H1 (cell line): ENCODE measurements at regions not wholly inside any gene's neighbourhood (a gene's known extent, or its start where the extent isn't known, plus 50 kb on each side); places are given as distances from the start of the nearest gene placed in this dataset.
"Not testable (repeated sequence)": the region's sequence is repeated elsewhere in the genome, so short reads cannot be mapped to it uniquely, and the experiment has no call there.

ENCODE experiments used
- CTCF ChIA-PET: fragments of 300-600 bp; sonication (Branson Sonifier 250); formaldehyde crosslinking; loops from one replicate; lab custom pipeline; 2021; ENCODE audit not compliant: partially characterized antibody; lab: Charles Lee
- POLR2A ChIA-PET: fragments of 300-600 bp; sonication (Branson Sonifier 250); formaldehyde crosslinking; loops from one replicate; lab custom pipeline; 2021; ENCODE audit warnings: inconsistent platforms; ENCODE audit not compliant: partially characterized antibody; lab: Charles Lee
- DNase-seq, 2 experiments: peaks; one replicate each; pipeline versions ENCODE4 v3.0.0 to v3.0.0-alpha.2; 2010 to 2022; ENCODE audit warnings: low spot score in 2 of 2, low read depth in 1 of 2, mixed read lengths in 1 of 2
- FAIRE-seq: peaks from 2 replicates; lab custom pipeline; 2011; peaks lifted over from hg19 to GRCh38; lab: Jason Lieb, UNC
- H2AFZ ChIP-seq: 2 replicates; pipeline ENCODE4 v1.8.1; 2012; ENCODE audit warnings: low read length, inconsistent platforms
- H2AK5ac ChIP-seq: 2 replicates; pipeline ENCODE4 v1.6.1; 2013; ENCODE audit warnings: low read depth, low read length
- H2BK120ac ChIP-seq: replicated peaks from 2 replicates; pipeline ENCODE3; 2013; ENCODE audit warnings: low read depth, low read length, inconsistent platforms
- H2BK12ac ChIP-seq: 2 replicates; pipeline ENCODE4 v1.6.1; 2013; ENCODE audit warnings: low read depth, low read length
- H2BK15ac ChIP-seq: 2 replicates; pipeline ENCODE4 v1.6.1; 2013; ENCODE audit warnings: low read length
- H2BK20ac ChIP-seq: 2 replicates; pipeline ENCODE4 v1.6.1; 2013; ENCODE audit warnings: low read length
- H2BK5ac ChIP-seq: 2 replicates; pipeline ENCODE4 v1.6.1; 2013; ENCODE audit warnings: low read depth, low read length
- H3K14ac ChIP-seq: 2 replicates; pipeline ENCODE4 v1.6.1; 2013; ENCODE audit warnings: inconsistent platforms; ENCODE audit not compliant: insufficient read length
- H3K18ac ChIP-seq: 2 replicates; pipeline ENCODE4 v1.6.1; 2013; ENCODE audit warnings: low read length; ENCODE audit errors: extremely low read depth
- H3K23ac ChIP-seq: 2 replicates; pipeline ENCODE4 v1.6.1; 2013; ENCODE audit warnings: inconsistent platforms; ENCODE audit not compliant: insufficient read length
- H3K23me2 ChIP-seq: 2 replicates; pipeline ENCODE4 v1.6.1; 2013; ENCODE audit warnings: low read depth, low read length
- H3K27ac ChIP-seq: 2 replicates; pipeline ENCODE4 v1.6.1; 2011; ENCODE audit warnings: low read depth, low read length, inconsistent platforms
- H3K27me3 ChIP-seq, 4 experiments: replicated peaks in 1 of 4; 1 replicate in 1 of 4; 2 replicates in 3 of 4; pipeline versions ENCODE4 v1.6.1 to v1.8.1; 2011 to 2013; ENCODE audit warnings: low read length in 3 of 4, mild to moderate bottlenecking in 3 of 4, inconsistent platforms in 2 of 4, mixed read lengths in 2 of 4, moderate library complexity in 1 of 4; ENCODE audit not compliant: control insufficient read depth in 3 of 4, insufficient read depth in 3 of 4; ENCODE audit errors: extremely low read depth in 1 of 4
- H3K36me3 ChIP-seq, 4 experiments: 2 replicates each; pipeline versions ENCODE4 v1.6.1 to v1.8.1; 2011 to 2013; ENCODE audit warnings: mild to moderate bottlenecking in 4 of 4, low read length in 3 of 4, moderate library complexity in 2 of 4, control low read depth in 1 of 4, inconsistent platforms in 1 of 4; ENCODE audit not compliant: insufficient read depth in 4 of 4, control insufficient read depth in 2 of 4
- H3K4ac ChIP-seq: replicated peaks from 2 replicates; pipeline ENCODE3; 2013; ENCODE audit warnings: low read length, low read depth, mixed read lengths, inconsistent platforms; ENCODE audit not compliant: insufficient read length
- H3K4me1 ChIP-seq, 4 experiments: replicated peaks in 1 of 4; 1 replicate in 1 of 4; 2 replicates in 3 of 4; pipeline versions ENCODE4 v1.6.1 to v1.8.1; 2011 to 2013; ENCODE audit warnings: low read length in 3 of 4, inconsistent platforms in 2 of 4, mixed read lengths in 1 of 4; ENCODE audit not compliant: insufficient read depth in 4 of 4, control insufficient read depth in 3 of 4
- H3K4me2 ChIP-seq, 2 experiments: 2 replicates each; pipeline versions ENCODE4 v1.6.1 to v1.8.1; 2011 to 2013; ENCODE audit warnings: low read depth in 2 of 2, low read length in 2 of 2, control low read depth in 1 of 2, inconsistent platforms in 1 of 2, mild to moderate bottlenecking in 1 of 2; ENCODE audit not compliant: insufficient read depth in 1 of 2
- H3K4me3 ChIP-seq, 4 experiments: fragments of 200-600, 300-600 bp in 1 of 4; sonication (generic), shearing (Covaris generic), sonication (Bioruptor Twin) in 1 of 4; 2 replicates each; pipeline versions ENCODE4 v1.5.1 to v1.8.1; 2011 to 2016; ENCODE audit warnings: low read length in 4 of 4, low read depth in 3 of 4, control low read depth in 2 of 4, inconsistent platforms in 2 of 4, mild to moderate bottlenecking in 2 of 4, mixed read lengths in 1 of 4, moderate library complexity in 1 of 4; ENCODE audit not compliant: insufficient read depth in 2 of 4; ENCODE audit errors: extremely low read depth in 1 of 4
- H3K56ac ChIP-seq: replicated peaks from 2 replicates; pipeline ENCODE3; 2013; ENCODE audit warnings: low read depth, mild to moderate bottlenecking, mixed read lengths, low read length, inconsistent platforms; ENCODE audit not compliant: insufficient read length
- H3K79me1 ChIP-seq: 2 replicates; pipeline ENCODE4 v1.6.1; 2013; ENCODE audit warnings: low read depth, low read length, control low read depth
- H3K79me2 ChIP-seq, 2 experiments: 2 replicates each; pipeline versions ENCODE4 v1.6.1 to v1.8.1; 2012 to 2013; ENCODE audit warnings: low read length in 2 of 2, mild to moderate bottlenecking in 2 of 2, inconsistent platforms in 1 of 2; ENCODE audit not compliant: insufficient read depth in 2 of 2, control insufficient read depth in 1 of 2
- H3K9ac ChIP-seq, 4 experiments: replicated peaks in 1 of 4; 1 replicate in 1 of 4; 2 replicates in 3 of 4; pipeline versions ENCODE4 v1.6.1 to v1.8.1; 2011 to 2013; ENCODE audit warnings: low read depth in 3 of 4, low read length in 3 of 4, control low read depth in 2 of 4, mild to moderate bottlenecking in 2 of 4, moderate library complexity in 2 of 4, inconsistent platforms in 1 of 4; ENCODE audit errors: extremely low read depth in 1 of 4
- H3K9me3 ChIP-seq, 2 experiments: 2 replicates each; pipeline versions ENCODE4 v1.6.1 to v1.8.1; 2012 to 2013; ENCODE audit warnings: mild to moderate bottlenecking in 2 of 2, moderate library complexity in 2 of 2, control low read depth in 1 of 2, inconsistent platforms in 1 of 2, low read depth in 1 of 2, low read length in 1 of 2, mixed read lengths in 1 of 2; ENCODE audit not compliant: insufficient read depth in 2 of 2
- H4K20me1 ChIP-seq, 2 experiments: replicated peaks in 1 of 2; 2 replicates each; pipeline versions ENCODE3 to v1.8.1; 2011 to 2013; ENCODE audit warnings: inconsistent platforms in 2 of 2, low read length in 2 of 2, mild to moderate bottlenecking in 1 of 2; ENCODE audit not compliant: insufficient read depth in 2 of 2, control insufficient read depth in 1 of 2
- H4K5ac ChIP-seq: 2 replicates; pipeline ENCODE4 v1.6.1; 2013; ENCODE audit warnings: low read length, low read depth, mixed read lengths, inconsistent platforms; ENCODE audit not compliant: insufficient read length
- H4K8ac ChIP-seq: 2 replicates; pipeline ENCODE4 v1.8.0; 2013; ENCODE audit warnings: mild to moderate bottlenecking, moderate library complexity, low read length, inconsistent platforms; ENCODE audit not compliant: insufficient read depth; ENCODE audit errors: extremely low read depth
- H4K91ac ChIP-seq: replicated peaks from 2 replicates; pipeline ENCODE3; 2013; ENCODE audit warnings: low read length, mixed read lengths, inconsistent platforms; ENCODE audit not compliant: insufficient read length
- WGBS, 2 experiments: shearing (Covaris generic) in 1 of 2; methylation state at CpG; one replicate each; pipeline versions ENCODE4 v1.1.6 to v1.1.7; 2013 to 2015; ENCODE audit warnings: low lambda C conversion rate in 2 of 2, mixed read lengths in 2 of 2, inconsistent platforms in 1 of 2, low coverage in 1 of 2, missing lambda C conversion rate in 1 of 2; ENCODE audit not compliant: insufficient replicate concordance in 2 of 2, insufficient coverage in 1 of 2, insufficient read length in 1 of 2; ENCODE audit errors: extremely low coverage in 1 of 2, missing lambda C conversion rate in 1 of 2; 5-methylcytosine and 5-hydroxymethylcytosine counted together

DNA sequence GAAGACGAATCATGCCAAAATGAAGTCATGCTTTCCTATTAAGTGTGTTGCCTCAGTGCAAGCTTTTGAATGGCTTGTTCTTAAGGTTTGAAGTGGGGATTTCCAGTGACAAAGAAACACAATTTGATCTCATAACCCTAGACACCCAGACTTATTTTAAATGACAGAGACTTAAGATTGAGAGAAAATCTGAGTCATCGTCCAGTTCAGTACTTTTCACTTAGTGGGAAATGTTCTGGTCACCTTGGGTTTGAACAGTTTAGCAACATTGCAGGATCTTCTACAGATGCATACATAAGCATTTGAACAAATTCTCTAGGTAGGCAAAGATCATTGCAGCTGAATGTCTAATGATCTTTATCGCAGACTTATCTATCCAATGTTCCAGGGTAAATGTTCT lies 926.7 kb upstream of the ADAMTS5 start:
- H2BK5ac ChIP-seq, H3K4ac ChIP-seq, H3K79me2 ChIP-seq, POLR2A ChIA-PET, H3K9ac ChIP-seq, H3K4me3 ChIP-seq, H3K18ac ChIP-seq, H3K23ac ChIP-seq, H2BK120ac ChIP-seq, H3K36me3 ChIP-seq, H4K20me1 ChIP-seq, FAIRE-seq, H4K91ac ChIP-seq, H3K79me1 ChIP-seq, H3K14ac ChIP-seq, H3K4me2 ChIP-seq, H2BK12ac ChIP-seq, H4K5ac ChIP-seq, CTCF ChIA-PET, H2AFZ ChIP-seq, DNase-seq, H2AK5ac ChIP-seq, H4K8ac ChIP-seq, H2BK20ac ChIP-seq, H2BK15ac ChIP-seq, H3K23me2 ChIP-seq, H3K27ac ChIP-seq, H3K27me3 ChIP-seq, H3K56ac ChIP-seq, H3K4me1 ChIP-seq, H3K9me3 ChIP-seq: not testable (repeated sequence)
- 89% methylated on average over 2 of the region's 3 CpGs; no CpG with 5 or more reads in 1 of the 2 experiments for WGBS, 2 experiments

DNA sequence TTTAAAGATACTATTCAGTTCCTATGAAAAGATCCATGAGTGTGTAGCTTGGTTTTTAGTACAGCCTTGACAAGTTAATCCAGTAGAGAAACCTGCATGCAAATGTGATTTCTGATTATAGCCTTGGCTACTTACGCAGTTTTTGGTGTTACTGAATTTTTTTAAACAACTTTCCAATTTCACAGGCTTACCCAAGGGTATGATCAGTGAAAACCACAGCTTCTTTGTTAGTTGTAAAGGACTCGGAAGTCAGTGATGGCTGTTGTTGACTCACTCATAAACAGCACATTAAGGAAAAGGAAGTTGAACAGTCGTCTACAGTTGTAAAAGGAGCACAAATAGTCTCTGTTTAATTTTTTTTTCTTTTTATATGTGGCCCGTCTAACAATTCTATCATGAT lies 924.6 kb upstream of the ADAMTS5 start:
- DNase-seq, CTCF ChIA-PET, H2BK120ac ChIP-seq, H2BK5ac ChIP-seq, FAIRE-seq, H2BK20ac ChIP-seq, H3K9ac ChIP-seq, H3K4ac ChIP-seq, H3K79me2 ChIP-seq, H3K4me1 ChIP-seq, H3K27ac ChIP-seq, H3K14ac ChIP-seq, H3K4me3 ChIP-seq, H2BK15ac ChIP-seq, H3K27me3 ChIP-seq, H3K4me2 ChIP-seq, H4K91ac ChIP-seq, H4K5ac ChIP-seq, H3K79me1 ChIP-seq, POLR2A ChIA-PET, H4K20me1 ChIP-seq, H2AFZ ChIP-seq, H4K8ac ChIP-seq, H2BK12ac ChIP-seq, H2AK5ac ChIP-seq, H3K18ac ChIP-seq, H3K23ac ChIP-seq, H3K36me3 ChIP-seq, H3K9me3 ChIP-seq, H3K56ac ChIP-seq, H3K23me2 ChIP-seq: not testable (repeated sequence)
- WGBS, 2 experiments = 81% methylated on average over 4 of the region's 4 CpGs; no CpG with 5 or more reads in 1 of the 2 experiments
